ENCODE measurements at regions not wholly inside any gene's neighbourhood (a gene's known extent, or its start where the extent isn't known, plus 50 kb on each side); places are given as distances from the start of the nearest gene placed in this dataset.

DNA sequence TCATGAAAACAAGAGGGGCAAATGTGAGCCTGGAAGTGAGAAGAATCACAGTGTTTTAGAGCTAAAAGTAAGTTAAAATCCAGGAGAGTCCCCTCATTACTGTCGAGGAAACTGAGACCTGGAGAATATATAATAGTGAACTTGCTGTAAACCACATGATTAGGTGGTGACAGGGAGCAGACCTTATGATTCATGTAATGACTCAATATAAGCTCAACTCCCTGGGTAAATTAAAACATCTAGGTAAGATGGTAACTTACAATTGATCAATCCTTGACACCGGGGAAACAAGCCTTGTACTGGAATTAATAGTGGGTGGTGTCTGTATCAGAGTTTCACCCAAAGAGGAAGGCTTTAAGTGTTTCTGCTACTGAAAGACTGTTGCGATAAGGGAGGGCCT lies 269.3 kb downstream of the SNAPC1 start:
- no peaks in the 10 kb centered on the region for H3K4me1 ChIP-seq (ENCODE audit: control insufficient read depth in 1 of 2, insufficient read depth in 1 of 2, low read depth in 1 of 2, low read length in 1 of 2)
- no peak overlapping the region for H3K4me3 ChIP-seq (ENCODE audit: low read depth in 1 of 2, low read length in 1 of 2)
- no peaks in the 10 kb centered on the region for H3K36me3 ChIP-seq
- no peaks in the 10 kb centered on the region for H3K27me3 ChIP-seq
- no peak overlapping the region for H3K27ac ChIP-seq
- no peaks in the 10 kb centered on the region for H3K9me3 ChIP-seq
- TF ChIP-seq, protein P1, sequence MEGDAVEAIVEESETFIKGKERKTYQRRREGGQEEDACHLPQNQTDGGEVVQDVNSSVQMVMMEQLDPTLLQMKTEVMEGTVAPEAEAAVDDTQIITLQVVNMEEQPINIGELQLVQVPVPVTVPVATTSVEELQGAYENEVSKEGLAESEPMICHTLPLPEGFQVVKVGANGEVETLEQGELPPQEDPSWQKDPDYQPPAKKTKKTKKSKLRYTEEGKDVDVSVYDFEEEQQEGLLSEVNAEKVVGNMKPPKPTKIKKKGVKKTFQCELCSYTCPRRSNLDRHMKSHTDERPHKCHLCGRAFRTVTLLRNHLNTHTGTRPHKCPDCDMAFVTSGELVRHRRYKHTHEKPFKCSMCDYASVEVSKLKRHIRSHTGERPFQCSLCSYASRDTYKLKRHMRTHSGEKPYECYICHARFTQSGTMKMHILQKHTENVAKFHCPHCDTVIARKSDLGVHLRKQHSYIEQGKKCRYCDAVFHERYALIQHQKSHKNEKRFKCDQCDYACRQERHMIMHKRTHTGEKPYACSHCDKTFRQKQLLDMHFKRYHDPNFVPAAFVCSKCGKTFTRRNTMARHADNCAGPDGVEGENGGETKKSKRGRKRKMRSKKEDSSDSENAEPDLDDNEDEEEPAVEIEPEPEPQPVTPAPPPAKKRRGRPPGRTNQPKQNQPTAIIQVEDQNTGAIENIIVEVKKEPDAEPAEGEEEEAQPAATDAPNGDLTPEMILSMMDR (IDR thresholded peaks at IDR 0.05) = no peak

DNA sequence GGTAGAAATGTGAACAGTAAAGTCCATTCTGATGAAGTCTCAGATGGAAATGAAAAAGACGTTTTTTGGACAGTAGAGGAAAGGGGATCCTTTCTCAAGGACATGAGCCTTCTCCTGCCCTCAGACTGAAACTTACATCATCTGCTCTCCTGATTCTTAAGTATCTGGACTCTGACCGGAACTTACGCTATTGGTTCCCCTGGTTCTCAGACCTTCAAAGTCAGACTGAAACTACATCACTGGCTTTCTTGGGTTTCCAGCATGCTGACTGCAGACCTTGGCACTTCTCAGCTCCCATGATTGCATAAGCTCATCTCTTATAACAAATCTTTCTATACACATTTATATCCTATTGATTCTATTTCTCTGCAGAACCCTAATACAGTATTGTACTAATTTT lies 291.0 kb downstream of the SNAPC1 start:
- no peaks in the 10 kb centered on the region for H3K27me3 ChIP-seq
- TF ChIP-seq, protein P1 (IDR thresholded peaks at IDR 0.05) = no peak
- H3K4me3 ChIP-seq (ENCODE audit: low read depth in 1 of 2, low read length in 1 of 2) = no peak overlapping the region
- no peaks in the 10 kb centered on the region for H3K9me3 ChIP-seq
- H3K4me1 ChIP-seq (ENCODE audit: control insufficient read depth in 1 of 2, insufficient read depth in 1 of 2, low read depth in 1 of 2, low read length in 1 of 2) = no peaks in the 10 kb centered on the region
- no peak overlapping the region for H3K27ac ChIP-seq
- no peaks in the 10 kb centered on the region for H3K36me3 ChIP-seq

DNA sequence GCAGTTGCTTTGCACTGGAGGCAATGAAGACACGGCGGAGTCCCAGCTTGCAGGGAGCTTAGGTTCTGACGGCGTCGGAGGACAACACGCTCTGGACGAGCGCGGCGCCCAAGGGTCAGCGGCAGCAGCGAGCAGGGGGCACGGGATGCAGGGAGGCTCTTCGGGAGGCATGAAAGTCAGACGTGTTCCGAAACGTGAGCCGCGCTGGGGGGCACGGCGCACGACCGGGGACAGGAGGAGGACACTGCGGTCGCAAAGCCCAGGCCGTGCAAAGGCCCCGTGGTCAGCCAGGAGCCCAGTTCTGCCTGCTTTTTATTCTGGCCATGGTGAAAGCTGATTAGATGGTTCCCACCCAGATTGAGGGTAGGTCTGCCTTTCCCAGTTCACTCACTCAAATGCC lies 294.6 kb downstream of the SNAPC1 start:
- no peaks in the 10 kb centered on the region for H3K36me3 ChIP-seq
- H3K4me1 ChIP-seq (ENCODE audit: control insufficient read depth in 1 of 2, insufficient read depth in 1 of 2, low read depth in 1 of 2, low read length in 1 of 2) = no peaks in the 10 kb centered on the region
- TF ChIP-seq, protein P1 (IDR thresholded peaks at IDR 0.05) = no peak
- H3K9me3 ChIP-seq = no peaks in the 10 kb centered on the region
- no peak overlapping the region for H3K4me3 ChIP-seq (ENCODE audit: low read depth in 1 of 2, low read length in 1 of 2)
- H3K27me3 ChIP-seq = no peaks in the 10 kb centered on the region
- H3K27ac ChIP-seq = no peak overlapping the region

DNA sequence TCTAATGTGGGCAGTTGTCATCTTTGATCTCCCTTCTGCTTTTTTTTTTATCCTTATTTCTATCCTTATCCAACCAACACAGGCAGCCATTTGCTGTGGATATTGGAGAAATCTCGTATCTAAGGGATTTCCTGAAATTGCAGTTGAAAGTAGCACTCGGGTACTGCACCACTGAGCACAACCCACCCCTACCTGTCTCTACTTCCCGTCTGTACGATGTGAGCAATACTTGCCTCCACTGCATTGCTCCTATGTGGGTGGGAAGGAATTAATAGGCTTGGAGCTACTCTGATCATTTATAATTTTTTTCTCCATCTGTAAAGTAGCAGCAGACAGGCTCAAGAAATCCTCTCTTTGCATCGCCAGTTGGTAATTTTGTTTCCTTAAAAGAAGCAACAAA lies 300.4 kb downstream of the SNAPC1 start:
- Histone ChIP-seq H3K4me3 (ENCODE audit: low read depth in 1 of 2, low read length in 1 of 2) (no peak overlapping the region), H3K27ac (no peak overlapping the region)

DNA sequence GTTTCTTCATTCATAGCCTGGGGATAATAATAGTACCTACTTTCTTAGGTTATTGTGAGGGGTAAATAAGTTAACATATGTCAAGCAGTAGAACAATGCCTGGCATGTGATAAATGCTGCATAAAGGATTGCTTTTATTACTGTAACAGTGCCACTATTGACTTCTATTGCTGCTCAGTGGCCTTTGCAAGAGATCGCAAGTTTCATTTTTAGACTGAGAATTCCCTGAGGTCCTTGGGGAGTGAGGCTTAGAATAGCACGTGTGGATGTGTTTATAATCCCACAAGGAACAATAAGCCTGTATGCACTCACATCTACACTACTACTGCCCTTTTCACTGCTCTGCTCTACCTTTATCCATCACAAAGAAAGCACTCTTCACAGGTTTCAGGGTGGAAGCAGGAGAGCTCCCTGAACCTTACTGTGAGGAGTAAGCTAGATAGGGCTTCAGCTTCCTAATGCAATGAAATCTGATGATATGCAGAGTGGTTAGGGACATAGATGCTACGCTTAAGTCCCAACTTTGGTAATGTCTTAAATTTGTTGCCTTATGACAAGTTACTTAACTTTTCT lies 302.6 kb downstream of the SNAPC1 start:
- Histone ChIP-seq H3K36me3 (no peaks in the 10 kb centered on the region), H3K4me1 (ENCODE audit: control insufficient read depth in 1 of 2, insufficient read depth in 1 of 2, low read depth in 1 of 2, low read length in 1 of 2) (no peaks in the 10 kb centered on the region), H3K9me3 (no peaks in the 10 kb centered on the region), H3K27ac (no peak overlapping the region), H3K4me3 (ENCODE audit: low read depth in 1 of 2, low read length in 1 of 2) (no peak overlapping the region), H3K27me3 (no peaks in the 10 kb centered on the region)
- TF ChIP-seq, protein P1 (IDR thresholded peaks at IDR 0.05) = no peak

More for the DNA sequence above, 300.4 kb downstream of the SNAPC1 start:
- Histone ChIP-seq H3K36me3 (no peaks in the 10 kb centered on the region), H3K9me3 (no peaks in the 10 kb centered on the region), H3K27me3 (no peaks in the 10 kb centered on the region), H3K4me1 (ENCODE audit: control insufficient read depth in 1 of 2, insufficient read depth in 1 of 2, low read depth in 1 of 2, low read length in 1 of 2) (no peaks in the 10 kb centered on the region)
- TF ChIP-seq, protein P1 (IDR thresholded peaks at IDR 0.05) = no peak

DNA sequence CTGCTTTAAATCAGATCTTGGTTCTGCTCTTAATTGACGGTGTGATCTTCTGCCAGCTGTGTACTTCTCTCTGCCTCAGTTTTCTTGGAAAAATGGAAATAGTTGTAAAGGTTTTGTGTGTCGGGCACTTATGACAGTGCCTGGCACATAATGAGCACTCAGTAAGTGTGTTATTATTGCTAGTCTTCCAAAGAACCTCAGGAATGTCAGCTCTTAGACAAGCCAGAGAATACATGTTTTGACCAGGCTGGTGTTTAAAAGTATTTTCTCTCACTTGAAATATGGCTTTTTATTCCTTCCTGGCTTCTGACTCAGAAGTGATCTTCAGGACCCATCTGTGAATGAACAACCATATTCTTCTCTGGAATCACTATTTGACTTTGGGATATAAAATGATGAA lies 304.1 kb downstream of the SNAPC1 start:
- no peak overlapping the region for H3K27ac ChIP-seq
- no peaks in the 10 kb centered on the region for H3K9me3 ChIP-seq
- H3K4me3 ChIP-seq (ENCODE audit: low read depth in 1 of 2, low read length in 1 of 2) = no peak overlapping the region
- no peaks in the 10 kb centered on the region for H3K27me3 ChIP-seq
- no peaks in the 10 kb centered on the region for H3K4me1 ChIP-seq (ENCODE audit: control insufficient read depth in 1 of 2, insufficient read depth in 1 of 2, low read depth in 1 of 2, low read length in 1 of 2)
- no peaks in the 10 kb centered on the region for H3K36me3 ChIP-seq
- TF ChIP-seq, protein P1 (IDR thresholded peaks at IDR 0.05) = no peak

Data from neutrophil (primary cell).